ENCODE measurements at regions not wholly inside any gene's neighbourhood (a gene's known extent, or its start where the extent isn't known, plus 50 kb on each side); places are given as distances from the start of the nearest gene placed in this dataset.

DNA sequence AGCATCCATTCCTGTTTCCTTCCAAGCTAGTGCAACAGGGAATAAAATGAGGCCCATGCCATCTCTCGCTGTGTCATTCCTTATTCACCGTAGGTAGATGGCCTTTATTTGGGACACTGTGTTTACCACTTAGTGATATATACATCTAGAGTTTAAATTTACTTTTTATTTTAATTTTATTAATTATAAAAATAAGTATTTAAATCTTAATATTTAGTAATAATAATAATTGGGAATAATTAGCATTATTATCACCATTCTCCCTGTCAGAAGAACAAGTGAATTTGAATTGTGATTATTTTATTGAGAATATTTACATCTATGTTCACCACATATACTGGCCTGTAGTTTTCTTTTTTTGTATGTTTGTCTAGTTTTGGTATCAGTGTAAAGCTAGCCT is 692.9 kb upstream of the KIF2B start:
- no peak overlapping the region for H3K18ac ChIP-seq (ENCODE audit: low read depth, low read length)
- no peak overlapping the region for H2AK5ac ChIP-seq (ENCODE audit: low read depth, low read length)
- H3K4ac ChIP-seq (ENCODE audit: low read depth, low read length): no peak overlapping the region
- no peaks in the 10 kb centered on the region for H3K4me1 ChIP-seq (ENCODE audit: control insufficient read depth, insufficient read depth, low read length)
- no peaks in the 10 kb centered on the region for H3K9me1 ChIP-seq (ENCODE audit: insufficient read depth, low read length)
- no CpG with 5 or more reads among the region's 2 CpGs for WGBS, 2 experiments (ENCODE audit: extremely low coverage in 2 of 2, insufficient read length in 1 of 2)
- H3K9me3 ChIP-seq (ENCODE audit: control insufficient read depth, insufficient read depth, low read length): peaks cover 2% of the 10 kb centered on the region
- no peaks in the 10 kb centered on the region for H4K20me1 ChIP-seq (ENCODE audit: insufficient read depth, low read length)
- H3K27me3 ChIP-seq (ENCODE audit: control insufficient read depth, insufficient read depth, low read length): no peaks in the 10 kb centered on the region
- in situ Hi-C loops (cut with MboI; ENCODE audit: low sequenced_read_pairs) (no loop called here), intact Hi-C loops (cut with micrococcal nuclease) (no loop called here), dilution Hi-C loops (cut with HindIII; ENCODE audit: low sequenced_read_pairs, unreplicated experiment) (no loop called here)
- ATAC-seq (ENCODE audit: low read depth) (no peak), DNase-seq (no peak)
- ChIA-PET POLR2A (ENCODE audit: unreplicated experiment) (no interaction called here), CTCF (no interaction called here)
- no peak overlapping the region for H2AFZ ChIP-seq (replicated peaks; ENCODE audit: low read length, poor library complexity)
- TF ChIP-seq, protein P1, sequence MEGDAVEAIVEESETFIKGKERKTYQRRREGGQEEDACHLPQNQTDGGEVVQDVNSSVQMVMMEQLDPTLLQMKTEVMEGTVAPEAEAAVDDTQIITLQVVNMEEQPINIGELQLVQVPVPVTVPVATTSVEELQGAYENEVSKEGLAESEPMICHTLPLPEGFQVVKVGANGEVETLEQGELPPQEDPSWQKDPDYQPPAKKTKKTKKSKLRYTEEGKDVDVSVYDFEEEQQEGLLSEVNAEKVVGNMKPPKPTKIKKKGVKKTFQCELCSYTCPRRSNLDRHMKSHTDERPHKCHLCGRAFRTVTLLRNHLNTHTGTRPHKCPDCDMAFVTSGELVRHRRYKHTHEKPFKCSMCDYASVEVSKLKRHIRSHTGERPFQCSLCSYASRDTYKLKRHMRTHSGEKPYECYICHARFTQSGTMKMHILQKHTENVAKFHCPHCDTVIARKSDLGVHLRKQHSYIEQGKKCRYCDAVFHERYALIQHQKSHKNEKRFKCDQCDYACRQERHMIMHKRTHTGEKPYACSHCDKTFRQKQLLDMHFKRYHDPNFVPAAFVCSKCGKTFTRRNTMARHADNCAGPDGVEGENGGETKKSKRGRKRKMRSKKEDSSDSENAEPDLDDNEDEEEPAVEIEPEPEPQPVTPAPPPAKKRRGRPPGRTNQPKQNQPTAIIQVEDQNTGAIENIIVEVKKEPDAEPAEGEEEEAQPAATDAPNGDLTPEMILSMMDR (conservative IDR thresholded peaks at IDR 0.05; ENCODE audit: low read depth, low read length): no peak
- TF ChIP-seq BHLHE40 (IDR thresholded peaks at IDR 0.05; ENCODE audit: low read depth, low read length) (no peak), RFX5 (IDR thresholded peaks at IDR 0.05; ENCODE audit: low read depth, low read length) (no peak), POLR2A (IDR thresholded peaks at IDR 0.05; ENCODE audit: low read depth, low read length) (no peak), FOS (IDR thresholded peaks at IDR 0.05; ENCODE audit: low read depth, low read length) (no peak), CEBPB (IDR thresholded peaks at IDR 0.05; ENCODE audit: low read depth, low read length) (no peak), RCOR1 (IDR thresholded peaks at IDR 0.05; ENCODE audit: insufficient replicate concordance, low read length) (no peak), MAZ (IDR thresholded peaks at IDR 0.05; ENCODE audit: borderline replicate concordance, low read depth, low read length) (no peak), CHD1 (IDR thresholded peaks at IDR 0.05; ENCODE audit: low read depth, low read length) (no peak), NFE2L2 (IDR thresholded peaks at IDR 0.05; ENCODE audit: low read depth, low read length) (no peak), SMC3 (IDR thresholded peaks at IDR 0.05; ENCODE audit: low read depth, low read length) (no peak)
- TF ChIP-seq, protein P2, sequence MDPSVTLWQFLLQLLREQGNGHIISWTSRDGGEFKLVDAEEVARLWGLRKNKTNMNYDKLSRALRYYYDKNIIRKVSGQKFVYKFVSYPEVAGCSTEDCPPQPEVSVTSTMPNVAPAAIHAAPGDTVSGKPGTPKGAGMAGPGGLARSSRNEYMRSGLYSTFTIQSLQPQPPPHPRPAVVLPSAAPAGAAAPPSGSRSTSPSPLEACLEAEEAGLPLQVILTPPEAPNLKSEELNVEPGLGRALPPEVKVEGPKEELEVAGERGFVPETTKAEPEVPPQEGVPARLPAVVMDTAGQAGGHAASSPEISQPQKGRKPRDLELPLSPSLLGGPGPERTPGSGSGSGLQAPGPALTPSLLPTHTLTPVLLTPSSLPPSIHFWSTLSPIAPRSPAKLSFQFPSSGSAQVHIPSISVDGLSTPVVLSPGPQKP (IDR thresholded peaks at IDR 0.05; ENCODE audit: borderline replicate concordance, low read depth, low read length): no peak
- H2AK9ac ChIP-seq (replicated peaks; ENCODE audit: low read depth, low read length, poor library complexity): no peak overlapping the region
- no peak overlapping the region for H3K4me2 ChIP-seq (ENCODE audit: low read depth, low read length)
- H3K79me1 ChIP-seq (ENCODE audit: low read depth in 1 of 2, low read length in 2 of 2): no peaks in the 10 kb centered on the region
- H3K36me3 ChIP-seq (ENCODE audit: control insufficient read depth, insufficient read depth, low read length): no peaks in the 10 kb centered on the region
- H3K14ac ChIP-seq (replicated peaks; ENCODE audit: low read depth, low read length): no peak overlapping the region
- BruUV-seq (replicated peaks): no TSS peak
- H4K8ac ChIP-seq (ENCODE audit: low read depth in 2 of 2, low read length in 2 of 2): no peak overlapping the region
- no peak overlapping the region for H3K56ac ChIP-seq (ENCODE audit: extremely low read depth, insufficient read depth, low read length)
- H3K9ac ChIP-seq (ENCODE audit: low read depth, low read length): no peak overlapping the region
- H2BK5ac ChIP-seq (ENCODE audit: low read depth, low read length, poor library complexity, severe bottlenecking): no peak overlapping the region
- no peak overlapping the region for H2BK15ac ChIP-seq (ENCODE audit: low read depth, low read length)
- H4K5ac ChIP-seq (ENCODE audit: low read depth, low read length): no peak overlapping the region
- H4K91ac ChIP-seq (ENCODE audit: insufficient read depth, low read depth, low read length): no peak overlapping the region
- H3K27ac ChIP-seq (ENCODE audit: insufficient read depth, low read length): no peak overlapping the region
- no peak overlapping the region for H3K23ac ChIP-seq (ENCODE audit: low read depth, low read length)
- no peak overlapping the region for H3K4me3 ChIP-seq (ENCODE audit: insufficient read depth, low read depth, low read length)
- H2BK120ac ChIP-seq (ENCODE audit: low read depth, low read length): no peak overlapping the region
- H2BK20ac ChIP-seq (ENCODE audit: low read depth, low read length): no peak overlapping the region

Measured in IMR-90 (cell line).